Suprapubic skin (tissue), 4 donors: ENCODE measurements at regions not wholly inside any gene's neighbourhood (a gene's known extent, or its start where the extent isn't known, plus 50 kb on each side); places are given as distances from the start of the nearest gene placed in this dataset.

ENCODE experiments used
- DNase-seq, 2 donors: peaks; one replicate each; pipeline ENCODE4 v3.0.0-alpha.2; 2019; ENCODE audit warnings: low spot score in 2 of 2
- H3K27ac ChIP-seq: fragments of 200-600 bp; sonication (generic); one replicate; pipeline ENCODE4 v1.5.1; 2019
- H3K27me3 ChIP-seq: fragments of 200-600 bp; sonication (generic); one replicate; pipeline ENCODE4 v1.5.1; 2019
- H3K36me3 ChIP-seq: fragments of 200-600 bp; sonication (generic); one replicate; pipeline ENCODE4 v1.5.1; 2019
- H3K4me1 ChIP-seq: fragments of 200-600 bp; sonication (generic); one replicate; pipeline ENCODE4 v1.5.1; 2019
- H3K4me3 ChIP-seq: fragments of 200-600 bp; sonication (generic); one replicate; pipeline ENCODE4 v1.5.1; 2019; ENCODE audit warnings: mild to moderate bottlenecking
- H3K9me3 ChIP-seq: fragments of 200-600 bp; sonication (generic); one replicate; pipeline ENCODE4 v1.5.1; 2019
- CTCF ChIP-seq, 2 donors: fragments of 200-600 bp in 1 of 2; fragments of 450-650 bp in 1 of 2; sonication (generic) in 1 of 2; IDR thresholded peaks; one replicate each; pipeline ENCODE4 v1.5.1; 2016 to 2019; ENCODE audit warnings: antibody characterized with exemption in 2 of 2, mild to moderate bottlenecking in 1 of 2, moderate library complexity in 1 of 2
- EP300 ChIP-seq: sonication (generic); formaldehyde crosslinking; IDR thresholded peaks from one replicate; pipeline ENCODE4 v1.6.1; 2017; ENCODE audit warnings: antibody characterized with exemption
- POLR2A ChIP-seq, 2 donors: fragments of 450-650 bp; IDR thresholded peaks; one replicate each; pipeline ENCODE4 v1.6.1; 2017; ENCODE audit warnings: antibody characterized with exemption in 2 of 2, mild to moderate bottlenecking in 2 of 2, moderate library complexity in 2 of 2
- POLR2AphosphoS5 ChIP-seq, 3 donors: sonication (generic); formaldehyde crosslinking; IDR thresholded peaks; one replicate each; pipeline ENCODE4 v1.6.1; 2017; ENCODE audit warnings: antibody characterized with exemption in 3 of 3
- WGBS: methylation state at CpG from one replicate; pipeline ENCODE4 v1.1.5; 2018; 5-methylcytosine and 5-hydroxymethylcytosine counted together

GRCh38 chr1:2860476-2861142, 59.1 kb upstream of the TTC34 start:
- no peaks in the 10 kb centered on the region for H3K9me3 ChIP-seq
- TF ChIP-seq POLR2AphosphoS5 (IDR thresholded peaks at IDR 0.05) (no peak), CTCF (IDR thresholded peaks at IDR 0.05) (no peak), EP300 (no peak), POLR2A (IDR thresholded peaks at IDR 0.05) (no peak)
- WGBS: 85% methylated on average over 21 of the region's 30 CpGs
- DNase-seq: no peak
- H3K4me3 ChIP-seq: no peak overlapping the region
- H3K27ac ChIP-seq: no peak overlapping the region
- H3K27me3 ChIP-seq: peaks cover 83% of the 10 kb centered on the region
- no peaks in the 10 kb centered on the region for H3K36me3 ChIP-seq
- H3K4me1 ChIP-seq: peaks cover under 1% of the 10 kb centered on the region

GRCh38 chr1:2861143-2861987, 59.9 kb upstream of the TTC34 start:
- Histone ChIP-seq H3K27me3 (peaks cover 83% of the 10 kb centered on the region), H3K9me3 (no peaks in the 10 kb centered on the region), H3K27ac (no peak overlapping the region), H3K4me1 (no peaks in the 10 kb centered on the region), H3K4me3 (no peak overlapping the region), H3K36me3 (no peaks in the 10 kb centered on the region)
- DNase-seq: no peak
- WGBS: 80% methylated on average over 1 of the region's 19 CpGs
- TF ChIP-seq POLR2A (IDR thresholded peaks at IDR 0.05): no peak
- no peak for TF ChIP-seq CTCF (IDR thresholded peaks at IDR 0.05)
- TF ChIP-seq EP300: no peak
- no peak for TF ChIP-seq POLR2AphosphoS5 (IDR thresholded peaks at IDR 0.05)

- Histone ChIP-seq H3K9me3 (no peaks in the 10 kb centered on the region), H3K27ac (no peak overlapping the region), H3K4me3 (no peak overlapping the region), H3K36me3 (no peaks in the 10 kb centered on the region), H3K4me1 (no peaks in the 10 kb centered on the region), H3K27me3 (peaks cover 83% of the 10 kb centered on the region)
- DNase-seq: no peak
- 39% methylated on average over 11 of the region's 35 CpGs for WGBS
- no peak for TF ChIP-seq CTCF (IDR thresholded peaks at IDR 0.05)
- TF ChIP-seq POLR2A (IDR thresholded peaks at IDR 0.05): no peak
- no peak for TF ChIP-seq EP300
Measured at GRCh38 chr1:2861988-2862813, 60.7 kb upstream of the TTC34 start.

GRCh38 chr1:2862814-2863647, 61.5 kb upstream of the TTC34 start:
- Histone ChIP-seq H3K4me3 (no peak overlapping the region), H3K27me3 (peaks cover 83% of the 10 kb centered on the region), H3K9me3 (no peaks in the 10 kb centered on the region), H3K4me1 (no peaks in the 10 kb centered on the region), H3K36me3 (no peaks in the 10 kb centered on the region), H3K27ac (no peak overlapping the region)
- 73% methylated on average over 6 of the region's 22 CpGs for WGBS
- no peak for DNase-seq
- no peak for TF ChIP-seq CTCF (IDR thresholded peaks at IDR 0.05)
- TF ChIP-seq POLR2A (IDR thresholded peaks at IDR 0.05): no peak
- no peak for TF ChIP-seq POLR2AphosphoS5 (IDR thresholded peaks at IDR 0.05)
- no peak for TF ChIP-seq EP300
